ENCODE measurements at regions not wholly inside any gene's neighbourhood (a gene's known extent, or its start where the extent isn't known, plus 50 kb on each side); places are given as distances from the start of the nearest gene placed in this dataset.
"Not testable (repeated sequence)": the region's sequence is repeated elsewhere in the genome, so short reads cannot be mapped to it uniquely, and the experiment has no call there.

DNA sequence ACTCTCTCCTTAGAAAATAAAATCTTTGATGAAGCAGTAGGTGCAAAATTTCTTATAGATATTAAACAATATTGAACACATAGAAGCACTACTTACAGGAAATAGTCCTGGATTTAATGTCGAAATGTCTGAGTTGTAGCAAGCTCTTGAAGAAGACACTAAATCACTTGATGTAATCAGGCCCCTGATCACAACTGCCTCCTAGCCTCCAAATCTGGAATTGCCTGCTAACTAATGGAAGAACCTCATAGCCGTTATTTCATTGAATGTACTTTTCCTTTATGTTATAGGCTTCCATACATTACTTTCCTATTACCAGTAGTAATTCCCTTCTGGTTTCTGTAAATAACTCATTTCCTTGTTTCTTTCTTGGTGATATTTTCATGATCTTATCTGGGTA, 675.7 kb upstream of the CHRM3 start:
- no peak overlapping the region for H3K4me3 Mint-ChIP-seq
- no peaks in the 10 kb centered on the region for H3K9me3 Mint-ChIP-seq
- no peaks in the 10 kb centered on the region for H3K4me1 Mint-ChIP-seq
- ATAC-seq (no peak), DNase-seq (ENCODE audit: low spot score in 2 of 2) (no peak)
- H3K27ac Mint-ChIP-seq = no peak overlapping the region
- no peaks in the 10 kb centered on the region for H3K36me3 Mint-ChIP-seq

DNA sequence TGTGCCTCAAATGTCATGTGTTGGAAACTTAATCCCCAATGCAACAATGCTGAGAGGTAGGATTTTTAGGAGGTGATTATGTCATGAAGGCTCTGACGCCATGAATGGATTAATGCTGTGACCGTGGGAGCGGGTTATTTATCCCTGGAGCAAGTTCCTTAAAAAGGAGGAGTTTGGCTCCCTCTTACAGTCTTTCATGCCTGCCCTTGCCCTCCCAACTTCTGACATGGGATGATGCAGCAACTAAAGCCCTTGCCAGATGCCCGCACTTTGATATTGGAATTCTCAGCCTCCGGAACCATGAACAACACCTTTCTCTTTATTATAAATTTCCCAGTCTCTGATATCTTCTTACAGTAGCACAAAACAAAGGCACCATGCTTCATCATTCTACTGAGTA, 685.3 kb upstream of the CHRM3 start:
- H3K9me3 Mint-ChIP-seq = peaks cover 4% of the 10 kb centered on the region

DNA sequence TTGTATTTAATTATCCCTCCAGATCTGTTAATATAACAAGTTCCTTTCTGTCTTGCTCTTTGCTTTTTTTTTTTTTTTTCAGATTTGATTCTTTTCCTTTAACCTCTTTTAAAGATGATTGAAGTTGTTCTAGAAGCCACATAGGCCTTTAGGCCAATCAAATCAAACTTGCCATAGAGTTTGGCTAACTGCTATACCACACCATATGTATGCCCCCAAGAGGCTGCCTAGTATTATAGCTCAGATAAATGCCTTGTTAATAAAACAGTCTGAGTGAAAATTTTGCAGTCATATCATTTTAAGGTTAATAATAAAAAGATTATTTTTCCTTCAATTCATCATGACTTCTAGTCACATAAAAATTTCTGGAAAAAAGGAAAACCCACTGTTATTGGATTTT, 696.0 kb upstream of the CHRM3 start:
- ATAC-seq (no peak), DNase-seq (ENCODE audit: low spot score in 2 of 2) (no peak)
- no peaks in the 10 kb centered on the region for H3K36me3 Mint-ChIP-seq
- H3K4me3 Mint-ChIP-seq = no peak overlapping the region
- no peaks in the 10 kb centered on the region for H3K4me1 Mint-ChIP-seq
- peaks cover 24% of the 10 kb centered on the region for H3K9me3 Mint-ChIP-seq
- no peak overlapping the region for H3K27ac Mint-ChIP-seq

More for the DNA sequence above, 685.3 kb upstream of the CHRM3 start:
- Mint-ChIP-seq H3K4me1 (no peaks in the 10 kb centered on the region), H3K4me3 (no peak overlapping the region), H3K27ac (no peak overlapping the region), H3K36me3 (no peaks in the 10 kb centered on the region)
- ATAC-seq (no peak), DNase-seq (ENCODE audit: low spot score in 2 of 2) (no peak)

DNA sequence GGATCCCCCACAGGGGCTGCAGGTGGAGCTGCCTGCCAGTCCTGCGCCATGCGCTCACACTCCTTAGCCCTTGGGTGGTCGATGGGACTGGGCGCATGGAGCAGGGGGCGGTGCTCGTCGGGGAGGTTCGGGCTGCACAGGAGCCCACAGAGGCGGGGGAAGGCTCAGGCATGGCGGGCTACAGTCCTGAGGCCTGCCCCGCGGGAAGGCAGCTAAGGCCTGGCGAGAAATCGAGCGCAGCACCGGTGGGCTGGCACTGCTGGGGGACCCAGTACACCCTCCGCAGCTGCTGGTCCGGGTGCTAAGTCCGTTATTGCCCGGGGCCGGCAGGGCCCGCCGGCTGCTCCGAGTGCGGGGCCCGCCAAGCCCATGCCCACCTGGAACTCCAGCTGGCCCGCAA, 701.8 kb upstream of the CHRM3 start:
- DNase-seq (ENCODE audit: low spot score in 2 of 2); H3K36me3 Mint-ChIP-seq; ATAC-seq; H3K27ac Mint-ChIP-seq; H3K4me1 Mint-ChIP-seq; H3K4me3 Mint-ChIP-seq: not testable (repeated sequence)
- peaks cover 24% of the 10 kb centered on the region for H3K9me3 Mint-ChIP-seq

DNA sequence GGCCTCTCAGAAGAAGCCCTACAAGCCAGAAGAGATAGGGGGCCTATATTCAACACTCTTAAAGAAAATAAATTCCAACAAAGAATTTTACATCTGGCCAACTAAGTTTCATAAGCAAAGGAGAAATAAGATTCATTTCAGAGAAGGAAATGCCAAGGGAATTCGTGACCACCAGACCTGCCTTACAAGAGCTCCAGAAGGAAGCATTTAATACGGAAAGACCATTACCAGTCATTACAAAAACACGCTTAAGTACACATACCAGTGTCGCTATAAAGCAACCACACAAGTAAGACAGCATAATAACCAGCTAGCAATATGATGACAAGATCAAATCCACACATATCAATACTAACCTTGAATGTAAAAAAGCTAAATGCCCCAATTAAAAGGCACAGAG, 704.9 kb upstream of the CHRM3 start:
- no peaks in the 10 kb centered on the region for H3K36me3 Mint-ChIP-seq
- H3K4me1 Mint-ChIP-seq = no peaks in the 10 kb centered on the region
- DNase-seq (ENCODE audit: low spot score in 2 of 2) (no peak), ATAC-seq (no peak)
- H3K27ac Mint-ChIP-seq = no peak overlapping the region
- H3K4me3 Mint-ChIP-seq = no peak overlapping the region
- H3K9me3 Mint-ChIP-seq = peaks cover 20% of the 10 kb centered on the region

DNA sequence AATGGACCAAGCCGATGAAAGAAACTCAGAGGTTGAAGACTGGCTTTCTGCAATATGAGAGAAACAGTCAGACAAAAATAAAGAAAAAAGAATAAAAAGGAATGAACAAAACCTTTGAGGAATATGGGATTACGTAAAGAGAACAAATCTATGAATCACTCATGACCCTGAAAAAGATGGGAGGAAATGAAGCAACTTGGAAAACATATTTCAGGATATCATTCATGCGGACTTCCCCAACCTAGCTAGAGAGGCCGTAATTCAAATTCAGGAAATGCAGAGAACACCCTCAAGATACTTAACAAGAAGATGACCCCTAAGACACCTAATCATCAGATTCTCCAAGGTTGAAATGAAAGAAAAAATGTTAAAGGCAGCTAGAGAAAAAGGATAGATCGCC, 705.3 kb upstream of the CHRM3 start:
- Mint-ChIP-seq H3K36me3 (no peaks in the 10 kb centered on the region), H3K9me3 (peaks cover 20% of the 10 kb centered on the region), H3K4me1 (no peaks in the 10 kb centered on the region), H3K4me3 (no peak overlapping the region), H3K27ac (no peak overlapping the region)
- DNase-seq (ENCODE audit: low spot score in 2 of 2) (no peak), ATAC-seq (no peak)

DNA sequence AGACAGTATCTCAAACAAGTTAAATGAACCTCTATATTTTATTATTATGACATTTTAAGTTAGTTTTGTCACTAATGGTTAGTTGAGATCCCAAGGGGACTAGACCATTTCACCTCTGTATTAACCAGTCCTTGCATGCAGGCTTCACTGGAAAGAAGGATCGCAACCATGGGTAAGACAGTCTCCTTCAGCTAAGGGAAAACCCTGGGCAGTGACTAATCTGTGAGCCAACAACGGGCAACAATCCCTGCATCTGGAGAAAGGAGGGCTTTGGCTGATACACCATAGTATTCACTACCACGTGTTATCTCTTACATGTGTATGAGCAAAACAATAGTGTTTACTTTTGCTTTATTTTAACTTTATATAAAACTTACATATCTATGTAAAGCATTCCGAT, 708.8 kb upstream of the CHRM3 start:
- no peak overlapping the region for H3K4me3 Mint-ChIP-seq
- H3K9me3 Mint-ChIP-seq = peaks cover 14% of the 10 kb centered on the region
- H3K4me1 Mint-ChIP-seq = no peaks in the 10 kb centered on the region
- no peaks in the 10 kb centered on the region for H3K36me3 Mint-ChIP-seq
- ATAC-seq = no peak
- no peak overlapping the region for H3K27ac Mint-ChIP-seq
- no peak for DNase-seq (ENCODE audit: low spot score in 2 of 2)

DNA sequence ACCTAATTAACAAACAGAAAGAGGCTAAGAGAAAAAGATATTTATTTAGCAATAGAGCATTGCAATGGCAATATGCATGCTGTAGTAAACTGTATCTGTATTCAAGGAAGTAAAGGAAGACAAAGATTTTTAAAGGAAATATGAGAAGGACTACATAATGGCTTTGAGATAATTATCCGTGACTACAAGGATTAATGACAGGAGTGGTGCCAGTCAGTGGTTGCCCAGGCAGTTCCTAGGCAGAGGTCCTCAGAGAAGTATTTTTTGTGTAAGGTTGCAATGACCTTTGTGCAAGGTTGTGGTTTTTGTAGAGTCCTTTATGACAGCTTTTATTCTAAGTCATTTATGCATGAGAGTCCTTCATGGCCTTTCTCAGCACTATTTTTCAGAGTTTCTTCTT, 711.1 kb upstream of the CHRM3 start:
- Mint-ChIP-seq H3K4me3 (no peak overlapping the region), H3K36me3 (no peaks in the 10 kb centered on the region), H3K9me3 (no peaks in the 10 kb centered on the region), H3K4me1 (no peaks in the 10 kb centered on the region), H3K27ac (no peak overlapping the region)
- ATAC-seq (no peak), DNase-seq (ENCODE audit: low spot score in 2 of 2) (no peak)

DNA sequence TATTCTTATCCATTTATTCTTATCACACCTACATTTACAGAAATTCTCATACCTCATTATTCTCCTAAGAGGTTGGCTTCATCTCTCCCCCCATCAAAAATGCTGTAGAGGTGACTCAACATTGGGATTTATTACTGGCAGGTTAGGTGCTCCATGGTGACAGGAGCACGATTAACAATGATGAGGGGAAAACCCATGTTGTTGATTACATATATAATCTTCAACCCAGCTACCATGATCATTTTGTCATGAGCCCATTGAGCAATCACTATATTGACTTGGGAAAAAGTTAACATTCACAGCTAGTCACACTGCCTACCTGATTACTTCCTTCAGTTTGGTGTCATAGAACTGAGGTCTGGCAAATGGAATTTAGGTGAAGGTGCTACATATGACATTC, 712.1 kb upstream of the CHRM3 start:
- Mint-ChIP-seq H3K9me3 (no peaks in the 10 kb centered on the region), H3K4me1 (no peaks in the 10 kb centered on the region), H3K36me3 (no peaks in the 10 kb centered on the region), H3K27ac (no peak overlapping the region), H3K4me3 (no peak overlapping the region)
- DNase-seq (ENCODE audit: low spot score in 2 of 2) = no peak
- no peak for ATAC-seq

DNA sequence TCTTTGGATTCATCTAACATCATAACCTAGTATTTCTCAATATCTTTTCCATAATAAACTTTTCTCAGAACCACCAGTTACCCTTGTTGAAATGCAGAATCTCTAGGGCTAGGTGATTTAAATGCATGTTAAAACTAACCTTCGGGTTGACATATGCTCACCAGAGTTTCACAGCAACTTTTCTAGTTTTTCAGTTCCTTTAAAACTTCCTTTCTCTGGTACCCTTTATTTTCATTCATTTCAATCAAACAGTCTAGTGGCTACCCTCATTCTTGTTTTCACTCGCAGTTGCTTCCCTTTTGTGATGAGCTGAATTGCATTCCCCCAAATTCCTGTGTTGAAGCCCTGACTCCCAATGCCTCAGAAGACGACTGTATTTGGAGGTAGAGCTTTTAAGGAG, 712.8 kb upstream of the CHRM3 start:
- DNase-seq (ENCODE audit: low spot score in 2 of 2) (no peak), ATAC-seq (no peak)
- H3K36me3 Mint-ChIP-seq = no peaks in the 10 kb centered on the region
- no peak overlapping the region for H3K4me3 Mint-ChIP-seq
- no peak overlapping the region for H3K27ac Mint-ChIP-seq
- H3K9me3 Mint-ChIP-seq = no peaks in the 10 kb centered on the region
- no peaks in the 10 kb centered on the region for H3K4me1 Mint-ChIP-seq

DNA sequence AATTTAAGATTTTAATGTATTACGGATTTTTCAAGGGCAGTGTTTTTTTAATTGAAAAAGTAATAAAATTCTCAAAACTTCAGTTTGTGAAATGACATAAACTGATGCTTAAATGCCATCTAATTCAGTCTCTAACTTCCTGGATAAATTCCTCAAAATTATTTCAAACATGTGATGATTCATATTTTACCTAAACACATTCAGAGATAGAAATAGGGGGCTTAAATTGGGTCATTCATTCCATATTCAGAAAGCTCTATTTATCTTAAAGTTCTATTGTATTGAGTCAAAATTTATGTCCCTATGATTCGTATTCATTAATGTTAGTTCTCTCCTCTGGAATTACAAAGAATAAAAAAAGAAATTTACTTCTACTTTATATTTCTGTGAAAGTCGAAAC, 713.6 kb upstream of the CHRM3 start:
- Mint-ChIP-seq H3K4me1 (no peaks in the 10 kb centered on the region), H3K36me3 (no peaks in the 10 kb centered on the region), H3K4me3 (no peak overlapping the region), H3K27ac (no peak overlapping the region), H3K9me3 (peaks cover 2% of the 10 kb centered on the region)
- DNase-seq (ENCODE audit: low spot score in 2 of 2) (no peak), ATAC-seq (no peak)

DNA sequence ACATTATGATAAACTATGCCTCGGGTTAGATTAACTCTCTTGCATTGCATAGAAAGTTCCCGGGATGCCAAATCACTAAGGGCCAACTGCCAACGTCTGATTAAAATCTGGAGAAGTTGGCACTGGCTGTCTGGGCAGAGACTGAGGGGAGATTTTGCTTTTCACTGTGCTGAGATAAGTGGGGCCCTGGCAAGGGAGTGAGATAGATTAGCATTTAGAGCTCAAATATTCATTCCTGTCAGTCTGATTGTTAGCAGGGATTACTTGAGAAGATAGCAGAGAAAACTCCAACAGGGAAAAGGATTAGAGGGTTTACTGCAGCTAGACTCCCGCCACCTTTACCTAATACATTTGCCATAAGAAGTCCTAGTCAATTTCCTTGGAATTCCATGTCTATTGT, 714.1 kb upstream of the CHRM3 start:
- Mint-ChIP-seq H3K36me3 (no peaks in the 10 kb centered on the region), H3K9me3 (peaks cover 3% of the 10 kb centered on the region), H3K4me1 (no peaks in the 10 kb centered on the region), H3K27ac (no peak overlapping the region), H3K4me3 (no peak overlapping the region)
- DNase-seq (ENCODE audit: low spot score in 2 of 2) (no peak), ATAC-seq (no peak)

DNA sequence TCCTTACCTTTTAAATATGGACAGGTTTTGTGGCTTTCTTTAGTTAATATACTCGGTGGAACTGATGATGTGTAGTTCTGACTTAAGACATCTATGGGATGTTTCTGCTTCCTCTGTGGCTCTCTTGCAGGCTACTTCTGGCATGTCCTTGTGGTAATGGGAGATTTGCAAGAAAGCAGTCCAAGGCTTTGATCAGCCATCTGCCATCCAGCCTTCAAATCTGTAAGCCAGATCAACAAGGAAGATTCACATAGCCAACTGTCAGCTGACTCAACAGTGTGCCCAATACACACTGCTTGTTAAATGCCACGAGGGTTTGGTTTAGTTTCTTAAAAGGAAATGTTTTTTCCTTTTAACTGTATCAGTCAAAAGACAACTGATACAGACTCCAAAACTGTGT, 722.2 kb upstream of the CHRM3 start:
- Mint-ChIP-seq H3K9me3 (peaks cover 14% of the 10 kb centered on the region), H3K36me3 (no peaks in the 10 kb centered on the region), H3K4me1 (no peaks in the 10 kb centered on the region), H3K4me3 (no peak overlapping the region), H3K27ac (no peak overlapping the region)
- ATAC-seq = no peak
- no peak for DNase-seq (ENCODE audit: low spot score in 2 of 2)

DNA sequence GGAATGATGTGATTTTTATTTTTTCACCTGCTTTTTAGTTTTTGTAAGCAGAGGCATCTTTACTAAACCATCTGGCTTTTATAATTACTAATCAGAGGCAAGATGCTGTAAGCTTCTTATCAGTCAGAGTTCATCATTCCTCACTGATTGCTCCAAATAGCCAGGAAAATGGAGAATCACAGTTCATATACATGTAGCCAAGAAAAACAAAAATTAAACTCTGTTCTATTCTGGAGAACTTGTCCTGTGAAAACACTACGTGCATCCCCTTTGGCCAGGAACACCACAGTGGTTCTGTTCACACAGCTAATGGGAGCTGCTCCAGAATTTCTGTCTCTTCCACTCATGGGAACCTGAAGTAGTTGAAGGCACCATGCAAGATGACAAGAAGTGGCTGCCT, 725.5 kb upstream of the CHRM3 start:
- H3K9me3 Mint-ChIP-seq = peaks cover 4% of the 10 kb centered on the region

DNA sequence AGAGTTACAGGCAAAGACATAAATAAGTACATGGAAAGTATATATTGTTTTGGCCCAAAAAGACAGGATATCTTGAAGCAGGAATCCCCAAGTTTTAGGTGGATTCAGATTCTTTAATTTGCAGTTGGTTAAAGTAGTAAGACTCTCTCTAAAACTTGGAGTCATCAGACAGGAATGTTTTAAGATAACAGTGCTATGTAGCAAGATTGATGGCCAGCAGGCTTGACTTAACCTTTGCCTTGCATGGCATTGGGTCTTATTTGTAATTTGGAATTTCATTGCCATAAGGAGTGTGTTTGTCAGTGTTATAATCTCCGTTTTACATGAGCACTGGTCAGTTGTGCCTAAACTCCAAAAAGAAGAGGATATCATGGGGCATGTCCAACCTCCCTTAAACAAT, 727.6 kb upstream of the CHRM3 start:
- Mint-ChIP-seq H3K4me1 (no peaks in the 10 kb centered on the region), H3K27ac (no peak overlapping the region), H3K36me3 (no peaks in the 10 kb centered on the region), H3K9me3 (peaks cover 4% of the 10 kb centered on the region), H3K4me3 (no peak overlapping the region)
- DNase-seq (ENCODE audit: low spot score in 2 of 2) = no peak
- ATAC-seq = no peak

More for the DNA sequence above, 725.5 kb upstream of the CHRM3 start:
- DNase-seq (ENCODE audit: low spot score in 2 of 2) (no peak), ATAC-seq (no peak)
- Mint-ChIP-seq H3K4me1 (no peaks in the 10 kb centered on the region), H3K4me3 (no peak overlapping the region), H3K27ac (no peak overlapping the region), H3K36me3 (no peaks in the 10 kb centered on the region)

DNA sequence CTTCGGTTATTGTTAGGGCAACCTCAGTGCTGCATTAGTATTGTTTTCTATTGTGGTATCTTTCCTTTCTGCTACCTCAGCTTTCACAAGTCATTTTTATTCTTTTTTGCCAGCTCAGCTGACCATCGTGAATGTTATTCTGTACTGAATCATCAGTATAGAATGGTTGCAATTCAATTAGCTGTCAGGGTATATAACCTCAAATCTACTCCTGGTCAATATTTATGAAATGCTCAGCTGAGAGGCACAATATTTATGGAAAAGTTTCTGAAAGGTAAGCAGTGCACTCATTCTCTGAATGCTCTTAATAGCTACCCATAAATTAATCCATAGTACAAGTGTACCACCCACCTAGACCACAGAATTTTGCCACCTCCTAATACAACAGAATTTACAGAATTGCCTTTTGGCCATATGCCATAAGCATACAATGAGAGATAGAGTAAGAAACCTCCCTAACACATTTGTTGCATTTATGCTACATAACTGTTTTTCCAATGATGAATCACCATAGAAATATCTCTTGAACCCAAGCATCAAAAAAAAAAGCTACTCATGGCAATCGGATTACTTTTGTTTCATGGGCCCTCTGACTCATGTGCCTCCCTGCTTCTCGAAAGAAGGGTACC, 732.6 kb upstream of the CHRM3 start:
- Mint-ChIP-seq H3K9me3 (peaks cover 4% of the 10 kb centered on the region), H3K4me1 (no peaks in the 10 kb centered on the region), H3K4me3 (no peak overlapping the region), H3K36me3 (no peaks in the 10 kb centered on the region), H3K27ac (no peak overlapping the region)
- ATAC-seq (no peak), DNase-seq (ENCODE audit: low spot score in 2 of 2) (no peak)

DNA sequence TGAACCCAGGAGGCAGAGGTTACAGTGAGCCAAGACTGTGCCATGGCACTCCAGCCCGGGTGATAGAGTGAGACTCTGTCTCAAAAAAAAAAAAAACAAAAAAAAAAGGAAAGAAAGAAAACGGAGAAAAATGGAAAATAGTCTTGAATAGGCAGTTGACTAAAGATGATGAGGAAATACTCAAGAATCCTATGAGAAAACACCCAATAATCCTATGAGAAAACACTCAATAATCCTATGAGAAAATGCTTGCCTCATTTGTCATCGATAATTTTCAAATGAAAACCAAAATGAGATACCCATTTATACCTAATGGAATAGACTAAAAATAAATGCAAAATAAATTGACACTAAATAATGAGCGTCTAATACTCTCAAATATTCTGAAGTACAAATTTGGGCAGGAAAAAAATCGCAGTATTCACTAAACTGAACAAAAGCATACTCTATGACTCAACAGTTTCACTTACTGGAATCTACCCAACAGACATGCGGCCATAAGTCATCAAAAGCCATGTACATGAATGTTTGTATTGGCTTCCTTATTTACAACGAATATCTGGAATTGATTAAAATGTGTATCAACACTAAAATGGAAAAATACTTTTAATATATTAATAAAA, 733.9 kb upstream of the CHRM3 start:
- Mint-ChIP-seq H3K36me3 (no peaks in the 10 kb centered on the region), H3K9me3 (no peaks in the 10 kb centered on the region), H3K4me1 (no peaks in the 10 kb centered on the region), H3K4me3 (no peak overlapping the region), H3K27ac (no peak overlapping the region)
- DNase-seq (ENCODE audit: low spot score in 2 of 2) = no peak
- no peak for ATAC-seq

Data from stimulated activated effector memory CD8-positive, alpha-beta T cell treated with anti-CD3 and anti-CD28 coated beads, Interleukin-12 subunit alpha, Interleukin-12 subunit beta, amount 100 ng/mL, for 72 hours (primary cell).